Naive thymus-derived CD8-positive, alpha-beta T cell (primary cell): ENCODE measurements at regions not wholly inside any gene's neighbourhood (a gene's known extent, or its start where the extent isn't known, plus 50 kb on each side); places are given as distances from the start of the nearest gene placed in this dataset.

Experiments
- ATAC-seq, 2 donors: fragments of 150-1000 bp; cut with Tn5 transposase in 1 of 2; sonication (Bioruptor Pico), chemical (Tn5 transposase) in 1 of 2; 1 replicate in 1 of 2; 2 replicates in 1 of 2; pipeline ENCODE4 v1.10.0; 2021; ENCODE audit warnings: mild to moderate bottlenecking in 2 of 2, moderate library complexity in 2 of 2
- POLR2A ChIA-PET: fragments of 350-600 bp; sonication (Branson Sonifier 250); formaldehyde crosslinking; loops from one replicate; lab custom pipeline; 2021; ENCODE audit warnings: antibody characterized with exemption; lab: Charles Lee
- DNase-seq, 10 donors: peaks; one replicate each; pipeline versions ENCODE4 v3.0.0 to v3.0.0-alpha.2; 2020 to 2022
- H3K27ac Mint-ChIP-seq, 10 donors: one replicate each; pipeline ENCODE4 v1.8.0; 2020 to 2022; ENCODE audit warnings: mild to moderate bottlenecking in 10 of 10, mixed read lengths in 10 of 10, moderate library complexity in 4 of 10, inconsistent platforms in 1 of 10
- H3K27me3 Mint-ChIP-seq, 5 donors: one replicate each; pipeline ENCODE4 v1.8.0; 2021 to 2022; ENCODE audit warnings: mixed read lengths in 5 of 5
- H3K36me3 Mint-ChIP-seq, 3 donors: one replicate each; pipeline ENCODE4 v1.8.0; 2020 to 2022; ENCODE audit warnings: mixed read lengths in 3 of 3, mild to moderate bottlenecking in 2 of 3, inconsistent platforms in 1 of 3
- H3K4me1 Mint-ChIP-seq, 4 donors: one replicate each; pipeline ENCODE4 v1.8.0; 2021 to 2022; ENCODE audit warnings: mixed read lengths in 4 of 4
- H3K4me3 Mint-ChIP-seq, 10 donors: one replicate each; pipeline ENCODE4 v1.8.0; 2020 to 2022; ENCODE audit warnings: mild to moderate bottlenecking in 10 of 10, mixed read lengths in 10 of 10, moderate library complexity in 6 of 10, inconsistent platforms in 1 of 10
- H3K9me3 Mint-ChIP-seq, 9 donors: one replicate each; pipeline ENCODE4 v1.8.0; 2020 to 2022; ENCODE audit warnings: mixed read lengths in 9 of 9, mild to moderate bottlenecking in 3 of 9, inconsistent platforms in 1 of 9, moderate library complexity in 1 of 9

DNA sequence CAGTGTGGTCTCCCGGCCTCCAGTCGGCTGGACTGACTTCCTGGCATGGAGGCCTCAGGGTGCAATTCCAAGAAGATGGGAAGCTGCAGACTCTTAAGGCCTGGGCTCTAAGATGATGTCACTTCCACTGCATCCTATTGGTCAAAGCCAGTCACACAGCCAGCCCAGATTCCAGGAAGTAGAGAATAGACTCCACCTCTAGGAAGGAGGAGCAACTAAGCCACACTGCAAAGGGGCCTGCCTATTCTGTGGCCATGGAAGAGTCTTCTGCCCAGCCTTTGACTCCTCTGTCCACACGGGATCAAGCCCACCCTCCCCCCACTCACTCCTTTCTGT lies 103.9 kb upstream of the RFLNA start:
- ATAC-seq (no peak), DNase-seq (no peak)
- POLR2A ChIA-PET: no interaction called here
- Mint-ChIP-seq H3K27ac (no peak overlapping the region), H3K4me3 (no peak overlapping the region), H3K4me1 (no peaks in the 10 kb centered on the region), H3K9me3 (peaks cover 0 to 4% (median 0%) of the 10 kb centered on the region in 9 donors), H3K27me3 (peaks cover 0 to 4% (median 0%) of the 10 kb centered on the region in 5 donors), H3K36me3 (no peaks in the 10 kb centered on the region)

GRCh38 chr12:124191966-124192365 lies 102.9 kb upstream of the RFLNA start:
- no peak for DNase-seq
- H3K4me1 Mint-ChIP-seq: no peaks in the 10 kb centered on the region
- POLR2A ChIA-PET: no interaction called here
- no peak for ATAC-seq
- H3K4me3 Mint-ChIP-seq: no peak overlapping the region
- H3K27me3 Mint-ChIP-seq: peaks cover 0 to 4% (median 0%) of the 10 kb centered on the region in 5 donors
- H3K9me3 Mint-ChIP-seq: peaks cover 0 to 4% (median 1%) of the 10 kb centered on the region in 9 donors
- no peaks in the 10 kb centered on the region for H3K36me3 Mint-ChIP-seq
- H3K27ac Mint-ChIP-seq: no peak overlapping the region

GRCh38 chr12:124194264-124194892 lies 100.5 kb upstream of the RFLNA start:
- ATAC-seq: no peak
- H3K27ac Mint-ChIP-seq: no peak overlapping the region
- H3K27me3 Mint-ChIP-seq: peaks cover 0 to 4% (median 0%) of the 10 kb centered on the region in 5 donors
- no peaks in the 10 kb centered on the region for H3K4me1 Mint-ChIP-seq
- DNase-seq: no peak
- H3K36me3 Mint-ChIP-seq: no peaks in the 10 kb centered on the region
- no peak overlapping the region for H3K4me3 Mint-ChIP-seq
- H3K9me3 Mint-ChIP-seq: peaks cover 0 to 10% (median 5%) of the 10 kb centered on the region in 9 donors
- POLR2A ChIA-PET: no interaction called here

DNA sequence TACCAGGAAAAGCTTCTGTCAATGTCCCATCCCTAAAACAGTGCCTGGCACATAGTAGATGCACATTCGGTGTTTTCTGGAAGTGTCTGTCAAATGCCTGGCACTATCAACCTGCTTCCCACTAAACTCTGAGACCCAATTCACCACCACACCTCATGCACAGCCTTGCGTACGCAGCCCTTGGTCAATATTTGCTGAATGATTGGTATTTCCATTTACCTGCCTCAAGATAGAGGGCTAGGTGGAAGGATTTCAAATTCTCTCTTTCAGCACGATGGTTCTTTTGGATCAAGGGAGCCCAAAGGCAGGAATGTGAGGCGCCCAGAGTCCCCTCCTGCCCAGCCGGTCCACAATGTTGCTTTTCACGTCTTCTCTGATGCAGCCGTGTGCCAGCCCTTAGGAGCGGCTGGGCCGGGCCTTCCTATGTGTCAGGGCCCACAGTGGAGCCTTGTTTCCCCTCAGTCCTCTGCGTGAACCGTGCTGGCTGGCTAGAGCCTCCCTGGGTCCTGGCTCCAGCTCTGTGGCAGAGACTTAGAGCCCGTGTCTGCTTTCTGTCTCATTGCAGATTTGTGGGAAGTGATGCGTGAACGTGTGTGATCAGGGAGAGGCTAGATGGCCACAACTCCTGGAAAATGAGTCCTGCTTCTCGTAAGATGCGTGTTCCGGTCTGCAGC lies 99.9 kb upstream of the RFLNA start:
- H3K9me3 Mint-ChIP-seq: peaks cover 0 to 10% (median 5%) of the 10 kb centered on the region in 9 donors
- no peaks in the 10 kb centered on the region for H3K36me3 Mint-ChIP-seq
- H3K27ac Mint-ChIP-seq: no peak overlapping the region
- POLR2A ChIA-PET: no interaction called here
- ATAC-seq (no peak), DNase-seq (no peak)
- peaks cover 0 to 4% (median 0%) of the 10 kb centered on the region in 5 donors for H3K27me3 Mint-ChIP-seq
- no peaks in the 10 kb centered on the region for H3K4me1 Mint-ChIP-seq
- H3K4me3 Mint-ChIP-seq: no peak overlapping the region

GRCh38 chr12:124195567-124195942 lies 99.3 kb upstream of the RFLNA start:
- H3K4me3 Mint-ChIP-seq: no peak overlapping the region
- H3K27ac Mint-ChIP-seq: no peak overlapping the region
- POLR2A ChIA-PET: no interaction called here
- H3K9me3 Mint-ChIP-seq: peaks cover 0 to 10% (median 5%) of the 10 kb centered on the region in 9 donors
- H3K27me3 Mint-ChIP-seq: peaks cover 0 to 4% (median 0%) of the 10 kb centered on the region in 5 donors
- DNase-seq: no peak
- no peaks in the 10 kb centered on the region for H3K4me1 Mint-ChIP-seq
- no peak for ATAC-seq
- H3K36me3 Mint-ChIP-seq: no peaks in the 10 kb centered on the region

GRCh38 chr12:124196236-124196635 lies 98.7 kb upstream of the RFLNA start:
- Mint-ChIP-seq H3K27me3 (peaks cover under 1 to 5% (median 2%) of the 10 kb centered on the region in 5 donors), H3K4me3 (no peak overlapping the region), H3K27ac (no peak overlapping the region), H3K9me3 (peaks cover 0 to 14% (median 5%) of the 10 kb centered on the region in 9 donors), H3K4me1 (no peaks in the 10 kb centered on the region), H3K36me3 (no peaks in the 10 kb centered on the region)
- ATAC-seq (no peak), DNase-seq (no peak)
- POLR2A ChIA-PET: no interaction called here

DNA sequence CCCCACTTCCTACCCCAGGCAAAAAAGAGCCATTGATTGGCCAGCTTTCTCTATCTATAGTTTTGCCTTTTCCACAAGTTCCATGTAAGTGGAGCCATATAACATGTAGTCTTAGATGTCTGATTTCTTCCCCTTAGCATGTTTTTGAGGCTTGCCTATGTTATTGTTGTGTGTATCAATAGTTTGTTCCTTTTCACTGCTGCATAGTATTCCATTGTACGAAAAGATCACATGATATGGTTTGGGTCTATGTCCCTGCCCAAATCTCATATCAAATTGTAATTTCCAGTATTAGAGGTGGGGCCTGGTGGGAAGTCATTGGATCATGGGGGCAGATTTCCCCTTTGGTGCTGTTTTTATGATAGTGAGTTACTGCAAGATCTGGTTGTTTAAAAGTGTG lies 93.6 kb upstream of the RFLNA start:
- no peak for ATAC-seq

GRCh38 chr12:124203176-124203575 lies 91.7 kb upstream of the RFLNA start:
- Mint-ChIP-seq H3K9me3 (peaks cover 6 to 22% (median 14%) of the 10 kb centered on the region in 9 donors), H3K4me3 (no peak overlapping the region), H3K27me3 (peaks cover 0 to 24% (median 4%) of the 10 kb centered on the region in 5 donors), H3K36me3 (peaks cover 0 to 11% (median 4%) of the 10 kb centered on the region in 3 donors), H3K4me1 (no peaks in the 10 kb centered on the region), H3K27ac (no peak overlapping the region)
- POLR2A ChIA-PET: no interaction called here
- DNase-seq: no peak
- no peak for ATAC-seq

More for the DNA sequence above, 93.6 kb upstream of the RFLNA start:
- Mint-ChIP-seq H3K27ac (no peak overlapping the region), H3K4me3 (no peak overlapping the region), H3K4me1 (no peaks in the 10 kb centered on the region), H3K27me3 (peaks cover 0 to 12% (median 3%) of the 10 kb centered on the region in 5 donors), H3K36me3 (peaks cover 0 to 6% (median 4%) of the 10 kb centered on the region in 3 donors), H3K9me3 (peaks cover 7 to 30% (median 14%) of the 10 kb centered on the region in 9 donors)
- POLR2A ChIA-PET: no interaction called here
- DNase-seq: no peak

DNA sequence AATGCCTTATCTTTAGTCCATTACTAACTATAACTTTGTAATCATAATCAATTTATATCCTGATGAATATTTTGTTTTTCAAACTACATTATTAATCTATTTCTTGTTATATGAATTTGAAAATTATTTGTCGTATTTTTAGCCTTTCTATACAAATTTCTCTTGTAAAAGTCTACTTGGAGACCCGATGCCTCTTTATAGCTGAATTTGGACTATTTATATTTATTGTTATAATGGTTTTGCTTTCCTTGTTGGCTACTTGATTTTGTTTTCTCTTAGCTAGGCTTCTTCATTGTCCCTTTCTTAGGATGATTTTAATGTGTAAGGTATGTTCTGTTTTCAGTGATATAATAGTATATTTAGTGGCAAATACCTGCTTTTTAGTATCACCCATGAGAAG lies 89.5 kb upstream of the RFLNA start:
- ATAC-seq (no peak), DNase-seq (no peak)
- Mint-ChIP-seq H3K4me3 (no peak overlapping the region), H3K9me3 (peaks cover 6 to 22% (median 14%) of the 10 kb centered on the region in 9 donors), H3K27me3 (peaks cover 0 to 30% (median 6%) of the 10 kb centered on the region in 5 donors), H3K27ac (no peak overlapping the region), H3K36me3 (peaks cover 0 to 11% (median 4%) of the 10 kb centered on the region in 3 donors), H3K4me1 (no peaks in the 10 kb centered on the region)
- POLR2A ChIA-PET: no interaction called here

- Mint-ChIP-seq H3K27ac (no peak overlapping the region), H3K4me3 (no peak overlapping the region), H3K9me3 (peaks cover 3 to 26% (median 11%) of the 10 kb centered on the region in 9 donors), H3K27me3 (peaks cover 0 to 17% (median 3%) of the 10 kb centered on the region in 5 donors), H3K4me1 (no peaks in the 10 kb centered on the region), H3K36me3 (peaks cover 0 to 11% (median 4%) of the 10 kb centered on the region in 3 donors)
- POLR2A ChIA-PET: no interaction called here
- ATAC-seq (no peak), DNase-seq (no peak)
Measured at GRCh38 chr12:124207049-124207448, 87.8 kb upstream of the RFLNA start.

DNA sequence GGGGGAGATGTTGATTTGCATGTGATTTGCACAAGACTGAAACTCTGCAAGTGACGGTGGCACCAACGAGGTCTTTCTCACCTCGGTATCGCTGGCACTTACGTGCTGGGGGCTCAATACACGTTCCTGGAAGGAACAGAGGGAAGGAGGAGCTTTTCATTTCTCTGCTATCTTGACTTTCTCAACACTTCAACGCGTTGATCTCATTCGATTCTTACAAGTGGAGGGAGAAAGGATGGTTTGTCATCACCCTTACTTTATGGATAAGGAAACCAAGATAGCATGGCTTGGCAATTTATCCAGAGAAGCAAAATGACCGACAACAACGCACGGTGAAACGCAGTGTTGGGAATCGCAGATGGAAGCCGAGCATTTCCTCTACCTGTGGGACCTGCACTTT lies 87.3 kb upstream of the RFLNA start:
- Mint-ChIP-seq H3K9me3 (peaks cover 3 to 25% (median 12%) of the 10 kb centered on the region in 9 donors), H3K36me3 (peaks cover 0 to 11% (median 4%) of the 10 kb centered on the region in 3 donors), H3K27me3 (peaks cover 0 to 17% (median 3%) of the 10 kb centered on the region in 5 donors), H3K4me1 (no peaks in the 10 kb centered on the region), H3K27ac (no peak overlapping the region), H3K4me3 (no peak overlapping the region)
- ATAC-seq (no peak), DNase-seq (no peak)
- POLR2A ChIA-PET: no interaction called here

GRCh38 chr12:124208489-124208888 lies 86.4 kb upstream of the RFLNA start:
- H3K27me3 Mint-ChIP-seq: peaks cover 1 to 17% (median 4%) of the 10 kb centered on the region in 5 donors
- peaks cover 2 to 14% (median 4%) of the 10 kb centered on the region in 3 donors for H3K36me3 Mint-ChIP-seq
- ATAC-seq: no peak
- H3K4me1 Mint-ChIP-seq: no peaks in the 10 kb centered on the region
- no peak overlapping the region for H3K4me3 Mint-ChIP-seq
- POLR2A ChIA-PET: no interaction called here
- peak overlapping the region in 1 of 10 donors; percentile 11 for H3K27ac Mint-ChIP-seq
- DNase-seq: no peak
- H3K9me3 Mint-ChIP-seq: peaks cover 3 to 30% (median 15%) of the 10 kb centered on the region in 9 donors

GRCh38 chr12:124210991-124211577 lies 83.8 kb upstream of the RFLNA start:
- Mint-ChIP-seq H3K27me3 (peaks cover 1 to 17% (median 6%) of the 10 kb centered on the region in 5 donors), H3K4me3 (no peak overlapping the region), H3K27ac (no peak overlapping the region), H3K4me1 (no peaks in the 10 kb centered on the region), H3K9me3 (peaks cover 0 to 43% (median 18%) of the 10 kb centered on the region in 9 donors), H3K36me3 (peaks cover 2 to 24% (median 5%) of the 10 kb centered on the region in 3 donors)
- no peak for ATAC-seq
- POLR2A ChIA-PET: no interaction called here
- no peak for DNase-seq
